GM23338 (cell line): ENCODE measurements at regions not wholly inside any gene's neighbourhood (a gene's known extent, or its start where the extent isn't known, plus 50 kb on each side); places are given as distances from the start of the nearest gene placed in this dataset.

ENCODE experiments used
- ATAC-seq: fragments of 200-7000 bp; cut with Tn5 transposase; 3 replicates; pipeline ENCODE4 v1.9.1; 2020
- DNase-seq: peaks from one replicate; pipeline ENCODE4 v3.0.0-alpha.2; 2015; ENCODE audit warnings: low spot score
- H2AFZ ChIP-seq: fragments of 200-600 bp; sonication (generic); 2 replicates; pipeline ENCODE4 v1.8.0; 2016; ENCODE audit warnings: antibody characterized with exemption, mild to moderate bottlenecking, moderate library complexity
- H3F3A ChIP-seq: fragments of 200-600 bp; sonication (generic); replicated peaks from 2 replicates; pipeline ENCODE4 v1.8.0; 2017; ENCODE audit warnings: antibody characterized with exemption, mixed run types, low read depth
- H3K27ac ChIP-seq: fragments of 200-600 bp; sonication (generic); 2 replicates; pipeline ENCODE4 v1.6.1; 2016; ENCODE audit warnings: low read depth
- H3K27me3 ChIP-seq: fragments of 200-600 bp; sonication (generic); 2 replicates; pipeline ENCODE4 v1.8.0; 2016; ENCODE audit warnings: mild to moderate bottlenecking, mixed run types, moderate library complexity; ENCODE audit not compliant: insufficient read depth
- H3K36me3 ChIP-seq: fragments of 200-600 bp; sonication (generic); 2 replicates; pipeline ENCODE4 v1.8.0; 2016; ENCODE audit warnings: mild to moderate bottlenecking; ENCODE audit not compliant: insufficient read depth
- H3K4me1 ChIP-seq: fragments of 200-600 bp; sonication (generic); 2 replicates; pipeline ENCODE4 v1.8.0; 2016; ENCODE audit warnings: mild to moderate bottlenecking, moderate library complexity; ENCODE audit not compliant: insufficient read depth
- H3K4me2 ChIP-seq: fragments of 200-600 bp; sonication (generic); 2 replicates; pipeline ENCODE4 v1.7.1; 2017; ENCODE audit warnings: mixed run types
- H3K4me3 ChIP-seq: fragments of 200-600 bp; sonication (generic); 2 replicates; pipeline ENCODE4 v1.6.1; 2016; ENCODE audit warnings: mixed run types
- H3K79me2 ChIP-seq: fragments of 200-600 bp; sonication (generic); replicated peaks from 2 replicates; pipeline ENCODE4 v1.8.0; 2017; ENCODE audit warnings: mild to moderate bottlenecking; ENCODE audit not compliant: insufficient read depth
- H3K9me2 ChIP-seq: fragments of 200-600 bp; sonication (generic); 2 replicates; pipeline ENCODE4 v1.8.0; 2017; ENCODE audit not compliant: insufficient read depth
- H4K20me1 ChIP-seq: fragments of 200-600 bp; sonication (generic); replicated peaks from 2 replicates; pipeline ENCODE4 v1.8.0; 2017; ENCODE audit warnings: mild to moderate bottlenecking; ENCODE audit not compliant: insufficient read depth
- H3K27ac Mint-ChIP-seq: 2 replicates; pipeline ENCODE4 v1.8.0; 2020; ENCODE audit warnings: inconsistent platforms, mild to moderate bottlenecking, moderate library complexity, mixed read lengths
- H3K27me3 Mint-ChIP-seq: 3 replicates; pipeline ENCODE4 v1.8.0; 2022; ENCODE audit warnings: low read depth, mild to moderate bottlenecking, moderate library complexity, mixed read lengths, inconsistent platforms; ENCODE audit not compliant: insufficient read depth, poor library complexity
- H3K36me3 Mint-ChIP-seq: 3 replicates; pipeline ENCODE4 v1.8.0; 2021; ENCODE audit warnings: low read depth, mild to moderate bottlenecking, inconsistent platforms, moderate library complexity, mixed read lengths
- H3K4me1 Mint-ChIP-seq: 3 replicates; pipeline ENCODE4 v1.8.0; 2020; ENCODE audit warnings: mild to moderate bottlenecking, inconsistent platforms, mixed read lengths
- H3K4me3 Mint-ChIP-seq: 3 replicates; pipeline ENCODE4 v1.8.0; 2021; ENCODE audit warnings: moderate library complexity, mild to moderate bottlenecking, inconsistent platforms, mixed read lengths
- H3K9me3 Mint-ChIP-seq: 3 replicates; pipeline ENCODE4 v1.8.0; 2020; ENCODE audit warnings: moderate library complexity, mild to moderate bottlenecking, inconsistent platforms, mixed read lengths
- CREB1 ChIP-seq: fragments of 250-450 bp; sonication (Bioruptor Pico); IDR thresholded peaks from 2 replicates; pipeline ENCODE4 v1.5.0; 2020; ENCODE audit warnings: low read depth, mild to moderate bottlenecking, moderate library complexity
- EZH2 ChIP-seq: fragments of 200-600 bp; sonication (generic); IDR thresholded peaks from one replicate; pipeline ENCODE4 v1.8.0; 2017; ENCODE audit warnings: antibody characterized with exemption, mild to moderate bottlenecking, low read depth; ENCODE audit not compliant: unreplicated experiment
- EZH2phosphoT487 ChIP-seq: fragments of 200-600 bp; sonication (generic); IDR thresholded peaks from one replicate; pipeline ENCODE4 v1.8.1; 2018; ENCODE audit warnings: antibody characterized with exemption; ENCODE audit not compliant: unreplicated experiment
- JUNB ChIP-seq: IDR thresholded peaks from one replicate; pipeline ENCODE4 v1.6.1; 2016; ENCODE audit warnings: antibody characterized with exemption; ENCODE audit not compliant: unreplicated experiment
- NANOG ChIP-seq: IDR thresholded peaks from 2 replicates; pipeline ENCODE4 v1.6.1; 2016; ENCODE audit warnings: antibody characterized with exemption, borderline replicate concordance
- POLR2AphosphoS5 ChIP-seq: IDR thresholded peaks from 2 replicates; pipeline ENCODE4 v1.6.1; 2016; ENCODE audit warnings: antibody characterized with exemption, low read depth
- STAT1 ChIP-seq: IDR thresholded peaks from one replicate; pipeline ENCODE4 v1.6.1; 2016; ENCODE audit warnings: antibody characterized with exemption; ENCODE audit not compliant: unreplicated experiment
- ZNF114 ChIP-seq: fragments of 250-450 bp; sonication (Bioruptor Pico); IDR thresholded peaks from 2 replicates; pipeline ENCODE4 v1.5.0; 2020; ENCODE audit warnings: mild to moderate bottlenecking, moderate library complexity
- ZNF331 ChIP-seq: fragments of 250-450 bp; sonication (Bioruptor Pico); IDR thresholded peaks from 2 replicates; pipeline ENCODE4 v1.5.0; 2020; ENCODE audit warnings: low read depth, mild to moderate bottlenecking, moderate library complexity
- TF ChIP-seq, protein P1 (sequence below): fragments of 250-450 bp; sonication (Bioruptor Pico); IDR thresholded peaks from 2 replicates; pipeline ENCODE4 v1.5.0; 2020; ENCODE audit warnings: mild to moderate bottlenecking, moderate library complexity
- TF ChIP-seq, protein P2 (sequence below), 2 experiments: fragments of 200-600 bp in 1 of 2; sonication (generic) in 1 of 2; conservative IDR thresholded peaks; 2 replicates each; pipeline versions ENCODE4 v1.5.1 to v1.6.1; 2016 to 2017; ENCODE audit warnings: antibody characterized with exemption in 2 of 2, low read depth in 2 of 2, mild to moderate bottlenecking in 2 of 2, moderate library complexity in 1 of 2
- TF ChIP-seq, protein P3 (sequence below): IDR thresholded peaks from one replicate; pipeline ENCODE4 v1.6.1; 2018; ENCODE audit warnings: antibody characterized with exemption; ENCODE audit not compliant: unreplicated experiment
- TF ChIP-seq, protein P4 (sequence below): IDR thresholded peaks from 2 replicates; pipeline ENCODE4 v1.6.1; 2016; ENCODE audit warnings: antibody characterized with exemption

DNA sequence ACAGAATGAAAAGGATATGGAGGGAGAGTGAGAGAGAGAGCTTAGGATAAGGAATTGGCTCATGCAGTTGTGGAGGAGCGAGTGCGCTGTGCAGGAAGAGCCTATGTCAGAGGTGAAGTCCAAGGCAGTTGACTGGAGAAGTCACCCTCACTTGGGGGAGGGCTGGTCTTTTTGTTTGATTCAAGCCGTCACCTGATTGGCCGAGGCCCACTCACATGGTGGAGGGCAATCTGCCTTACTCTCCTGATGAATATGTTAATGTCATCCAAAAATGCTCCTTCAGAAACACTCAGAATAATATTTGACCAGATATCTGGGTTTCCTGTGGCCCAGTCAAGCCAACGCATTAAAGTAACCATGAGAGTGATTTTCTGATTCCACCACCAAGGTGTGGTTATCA lies 131.7 kb downstream of the KATNIP start:
- Mint-ChIP-seq H3K36me3 (peaks cover 17% of the 10 kb centered on the region; the same call in 2 of the 3 replicates), H3K4me3 (no peak overlapping the region), H3K4me1 (peaks cover 3% of the 10 kb centered on the region; the same call in 2 of the 3 replicates), H3K9me3 (no peaks in the 10 kb centered on the region), H3K27ac (peak overlapping the region; percentile 57; the same call in 1 of the 2 replicates), H3K27me3 (peaks cover 8% of the 10 kb centered on the region)
- Histone ChIP-seq H3K36me3 (no peaks in the 10 kb centered on the region; the same call in 1 of the 2 replicates), H3K9me2 (no peaks in the 10 kb centered on the region), H3K79me2 (no peaks in the 10 kb centered on the region), H4K20me1 (no peaks in the 10 kb centered on the region; the same call in 1 of the 2 replicates), H3K4me3 (no peak overlapping the region), H3K4me2 (no peak overlapping the region), H3K4me1 (no peaks in the 10 kb centered on the region), H3K27me3 (no peaks in the 10 kb centered on the region), H2AFZ (no peak overlapping the region), H3F3A (no peaks in the 10 kb centered on the region), H3K27ac (no peak overlapping the region)
- DNase-seq (no peak), ATAC-seq (no peak)
- TF ChIP-seq POLR2AphosphoS5 (no peak), JUNB (no peak), NANOG (no peak), ZNF331 (CRISPR knock-in tag) (no peak), ZNF114 (CRISPR knock-in tag) (no peak), STAT1 (no peak), EZH2 (no peak), EZH2phosphoT487 (no peak), CREB1 (CRISPR knock-in tag) (no peak)
- TF ChIP-seq, protein P1, sequence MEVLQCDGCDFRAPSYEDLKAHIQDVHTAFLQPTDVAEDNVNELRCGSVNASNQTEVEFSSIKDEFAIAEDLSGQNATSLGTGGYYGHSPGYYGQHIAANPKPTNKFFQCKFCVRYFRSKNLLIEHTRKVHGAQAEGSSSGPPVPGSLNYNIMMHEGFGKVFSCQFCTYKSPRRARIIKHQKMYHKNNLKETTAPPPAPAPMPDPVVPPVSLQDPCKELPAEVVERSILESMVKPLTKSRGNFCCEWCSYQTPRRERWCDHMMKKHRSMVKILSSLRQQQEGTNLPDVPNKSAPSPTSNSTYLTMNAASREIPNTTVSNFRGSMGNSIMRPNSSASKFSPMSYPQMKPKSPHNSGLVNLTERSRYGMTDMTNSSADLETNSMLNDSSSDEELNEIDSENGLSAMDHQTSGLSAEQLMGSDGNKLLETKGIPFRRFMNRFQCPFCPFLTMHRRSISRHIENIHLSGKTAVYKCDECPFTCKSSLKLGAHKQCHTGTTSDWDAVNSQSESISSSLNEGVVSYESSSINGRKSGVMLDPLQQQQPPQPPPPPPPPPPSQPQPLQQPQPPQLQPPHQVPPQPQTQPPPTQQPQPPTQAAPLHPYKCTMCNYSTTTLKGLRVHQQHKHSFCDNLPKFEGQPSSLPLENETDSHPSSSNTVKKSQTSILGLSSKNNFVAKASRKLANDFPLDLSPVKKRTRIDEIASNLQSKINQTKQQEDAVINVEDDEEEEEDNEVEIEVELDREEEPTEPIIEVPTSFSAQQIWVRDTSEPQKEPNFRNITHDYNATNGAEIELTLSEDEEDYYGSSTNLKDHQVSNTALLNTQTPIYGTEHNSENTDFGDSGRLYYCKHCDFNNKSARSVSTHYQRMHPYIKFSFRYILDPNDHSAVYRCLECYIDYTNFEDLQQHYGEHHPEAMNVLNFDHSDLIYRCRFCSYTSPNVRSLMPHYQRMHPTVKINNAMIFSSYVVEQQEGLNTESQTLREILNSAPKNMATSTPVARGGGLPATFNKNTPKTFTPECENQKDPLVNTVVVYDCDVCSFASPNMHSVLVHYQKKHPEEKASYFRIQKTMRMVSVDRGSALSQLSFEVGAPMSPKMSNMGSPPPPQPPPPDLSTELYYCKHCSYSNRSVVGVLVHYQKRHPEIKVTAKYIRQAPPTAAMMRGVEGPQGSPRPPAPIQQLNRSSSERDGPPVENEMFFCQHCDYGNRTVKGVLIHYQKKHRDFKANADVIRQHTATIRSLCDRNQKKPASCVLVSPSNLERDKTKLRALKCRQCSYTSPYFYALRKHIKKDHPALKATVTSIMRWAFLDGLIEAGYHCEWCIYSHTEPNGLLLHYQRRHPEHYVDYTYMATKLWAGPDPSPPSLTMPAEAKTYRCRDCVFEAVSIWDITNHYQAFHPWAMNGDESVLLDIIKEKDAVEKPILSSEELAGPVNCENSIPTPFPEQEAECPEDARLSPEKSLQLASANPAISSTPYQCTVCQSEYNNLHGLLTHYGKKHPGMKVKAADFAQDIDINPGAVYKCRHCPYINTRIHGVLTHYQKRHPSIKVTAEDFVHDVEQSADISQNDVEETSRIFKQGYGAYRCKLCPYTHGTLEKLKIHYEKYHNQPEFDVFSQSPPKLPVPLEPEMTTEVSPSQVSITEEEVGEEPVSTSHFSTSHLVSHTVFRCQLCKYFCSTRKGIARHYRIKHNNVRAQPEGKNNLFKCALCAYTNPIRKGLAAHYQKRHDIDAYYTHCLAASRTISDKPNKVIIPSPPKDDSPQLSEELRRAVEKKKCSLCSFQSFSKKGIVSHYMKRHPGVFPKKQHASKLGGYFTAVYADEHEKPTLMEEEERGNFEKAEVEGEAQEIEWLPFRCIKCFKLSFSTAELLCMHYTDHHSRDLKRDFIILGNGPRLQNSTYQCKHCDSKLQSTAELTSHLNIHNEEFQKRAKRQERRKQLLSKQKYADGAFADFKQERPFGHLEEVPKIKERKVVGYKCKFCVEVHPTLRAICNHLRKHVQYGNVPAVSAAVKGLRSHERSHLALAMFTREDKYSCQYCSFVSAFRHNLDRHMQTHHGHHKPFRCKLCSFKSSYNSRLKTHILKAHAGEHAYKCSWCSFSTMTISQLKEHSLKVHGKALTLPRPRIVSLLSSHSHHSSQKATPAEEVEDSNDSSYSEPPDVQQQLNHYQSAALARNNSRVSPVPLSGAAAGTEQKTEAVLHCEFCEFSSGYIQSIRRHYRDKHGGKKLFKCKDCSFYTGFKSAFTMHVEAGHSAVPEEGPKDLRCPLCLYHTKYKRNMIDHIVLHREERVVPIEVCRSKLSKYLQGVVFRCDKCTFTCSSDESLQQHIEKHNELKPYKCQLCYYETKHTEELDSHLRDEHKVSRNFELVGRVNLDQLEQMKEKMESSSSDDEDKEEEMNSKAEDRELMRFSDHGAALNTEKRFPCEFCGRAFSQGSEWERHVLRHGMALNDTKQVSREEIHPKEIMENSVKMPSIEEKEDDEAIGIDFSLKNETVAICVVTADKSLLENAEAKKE (CRISPR knock-in tag), result no peak
- TF ChIP-seq, protein P2, sequence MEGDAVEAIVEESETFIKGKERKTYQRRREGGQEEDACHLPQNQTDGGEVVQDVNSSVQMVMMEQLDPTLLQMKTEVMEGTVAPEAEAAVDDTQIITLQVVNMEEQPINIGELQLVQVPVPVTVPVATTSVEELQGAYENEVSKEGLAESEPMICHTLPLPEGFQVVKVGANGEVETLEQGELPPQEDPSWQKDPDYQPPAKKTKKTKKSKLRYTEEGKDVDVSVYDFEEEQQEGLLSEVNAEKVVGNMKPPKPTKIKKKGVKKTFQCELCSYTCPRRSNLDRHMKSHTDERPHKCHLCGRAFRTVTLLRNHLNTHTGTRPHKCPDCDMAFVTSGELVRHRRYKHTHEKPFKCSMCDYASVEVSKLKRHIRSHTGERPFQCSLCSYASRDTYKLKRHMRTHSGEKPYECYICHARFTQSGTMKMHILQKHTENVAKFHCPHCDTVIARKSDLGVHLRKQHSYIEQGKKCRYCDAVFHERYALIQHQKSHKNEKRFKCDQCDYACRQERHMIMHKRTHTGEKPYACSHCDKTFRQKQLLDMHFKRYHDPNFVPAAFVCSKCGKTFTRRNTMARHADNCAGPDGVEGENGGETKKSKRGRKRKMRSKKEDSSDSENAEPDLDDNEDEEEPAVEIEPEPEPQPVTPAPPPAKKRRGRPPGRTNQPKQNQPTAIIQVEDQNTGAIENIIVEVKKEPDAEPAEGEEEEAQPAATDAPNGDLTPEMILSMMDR (conservative IDR thresholded peaks at IDR 0.05; ENCODE audit: low read depth in 2 of 2), result no peak
- TF ChIP-seq, protein P3, sequence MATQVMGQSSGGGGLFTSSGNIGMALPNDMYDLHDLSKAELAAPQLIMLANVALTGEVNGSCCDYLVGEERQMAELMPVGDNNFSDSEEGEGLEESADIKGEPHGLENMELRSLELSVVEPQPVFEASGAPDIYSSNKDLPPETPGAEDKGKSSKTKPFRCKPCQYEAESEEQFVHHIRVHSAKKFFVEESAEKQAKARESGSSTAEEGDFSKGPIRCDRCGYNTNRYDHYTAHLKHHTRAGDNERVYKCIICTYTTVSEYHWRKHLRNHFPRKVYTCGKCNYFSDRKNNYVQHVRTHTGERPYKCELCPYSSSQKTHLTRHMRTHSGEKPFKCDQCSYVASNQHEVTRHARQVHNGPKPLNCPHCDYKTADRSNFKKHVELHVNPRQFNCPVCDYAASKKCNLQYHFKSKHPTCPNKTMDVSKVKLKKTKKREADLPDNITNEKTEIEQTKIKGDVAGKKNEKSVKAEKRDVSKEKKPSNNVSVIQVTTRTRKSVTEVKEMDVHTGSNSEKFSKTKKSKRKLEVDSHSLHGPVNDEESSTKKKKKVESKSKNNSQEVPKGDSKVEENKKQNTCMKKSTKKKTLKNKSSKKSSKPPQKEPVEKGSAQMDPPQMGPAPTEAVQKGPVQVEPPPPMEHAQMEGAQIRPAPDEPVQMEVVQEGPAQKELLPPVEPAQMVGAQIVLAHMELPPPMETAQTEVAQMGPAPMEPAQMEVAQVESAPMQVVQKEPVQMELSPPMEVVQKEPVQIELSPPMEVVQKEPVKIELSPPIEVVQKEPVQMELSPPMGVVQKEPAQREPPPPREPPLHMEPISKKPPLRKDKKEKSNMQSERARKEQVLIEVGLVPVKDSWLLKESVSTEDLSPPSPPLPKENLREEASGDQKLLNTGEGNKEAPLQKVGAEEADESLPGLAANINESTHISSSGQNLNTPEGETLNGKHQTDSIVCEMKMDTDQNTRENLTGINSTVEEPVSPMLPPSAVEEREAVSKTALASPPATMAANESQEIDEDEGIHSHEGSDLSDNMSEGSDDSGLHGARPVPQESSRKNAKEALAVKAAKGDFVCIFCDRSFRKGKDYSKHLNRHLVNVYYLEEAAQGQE, result no peak
- TF ChIP-seq, protein P4, sequence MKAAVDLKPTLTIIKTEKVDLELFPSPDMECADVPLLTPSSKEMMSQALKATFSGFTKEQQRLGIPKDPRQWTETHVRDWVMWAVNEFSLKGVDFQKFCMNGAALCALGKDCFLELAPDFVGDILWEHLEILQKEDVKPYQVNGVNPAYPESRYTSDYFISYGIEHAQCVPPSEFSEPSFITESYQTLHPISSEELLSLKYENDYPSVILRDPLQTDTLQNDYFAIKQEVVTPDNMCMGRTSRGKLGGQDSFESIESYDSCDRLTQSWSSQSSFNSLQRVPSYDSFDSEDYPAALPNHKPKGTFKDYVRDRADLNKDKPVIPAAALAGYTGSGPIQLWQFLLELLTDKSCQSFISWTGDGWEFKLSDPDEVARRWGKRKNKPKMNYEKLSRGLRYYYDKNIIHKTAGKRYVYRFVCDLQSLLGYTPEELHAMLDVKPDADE, result no peak
